Cerebellar cortex (tissue), 1 donor: ENCODE measurements at regions not wholly inside any gene's neighbourhood (a gene's known extent, or its start where the extent isn't known, plus 50 kb on each side); places are given as distances from the start of the nearest gene placed in this dataset.
"Not testable (repeated sequence)": the region's sequence is repeated elsewhere in the genome, so short reads cannot be mapped to it uniquely, and the experiment has no call there.

ENCODE experiments used
- DNase-seq: peaks from one replicate; pipeline ENCODE4 v3.0.0-alpha.2; 2015; ENCODE audit warnings: low spot score

- not testable (repeated sequence) for DNase-seq
Observed at GRCh38 chr1:144026022-144026421, 54.2 kb upstream of the FAM72C start.

DNA sequence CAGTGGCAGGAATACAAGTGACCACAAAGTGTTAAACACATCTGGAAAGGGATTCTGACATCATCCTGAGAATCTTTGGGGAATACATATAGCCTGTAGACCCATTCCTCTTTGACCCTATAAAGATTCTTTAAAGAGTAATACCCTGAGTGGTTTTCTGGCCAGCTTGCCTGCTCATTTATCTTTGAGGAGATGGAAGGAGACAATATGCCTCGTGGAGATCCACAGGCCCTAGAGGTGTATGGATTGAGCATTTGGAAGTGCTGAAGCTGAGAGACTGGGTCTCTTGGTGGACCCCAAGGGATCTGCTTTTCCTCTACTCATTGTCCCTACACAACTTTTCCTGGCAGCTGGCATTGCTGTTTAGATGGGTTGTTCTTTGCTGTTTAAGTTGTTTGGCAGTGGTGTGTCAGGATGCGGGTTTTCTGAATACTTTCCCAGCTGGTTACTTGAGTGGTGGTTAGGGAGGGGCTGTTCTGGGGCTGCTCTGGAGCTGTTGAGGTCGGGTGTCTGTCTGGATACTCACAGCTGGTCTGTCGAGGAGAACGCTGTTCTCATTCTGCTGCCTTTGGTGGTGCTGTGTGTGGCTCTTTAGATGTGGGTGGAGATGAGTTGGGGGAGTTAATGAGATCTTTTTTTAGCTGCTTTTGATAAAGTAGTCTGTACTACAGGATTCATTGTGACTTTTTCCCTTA is 50.1 kb upstream of the FAM72C start:
- DNase-seq: not testable (repeated sequence)
